Stimulated activated naive CD4-positive, alpha-beta T cell treated with Interleukin-2 at 50 U/mL for 16 hours (primary cell): ENCODE measurements at regions not wholly inside any gene's neighbourhood (a gene's known extent, or its start where the extent isn't known, plus 50 kb on each side); places are given as distances from the start of the nearest gene placed in this dataset.
"Not testable (repeated sequence)": the region's sequence is repeated elsewhere in the genome, so short reads cannot be mapped to it uniquely, and the experiment has no call there.

Experiments
- DNase-seq: peaks from one replicate; lab custom pipeline; 2025; lab: John Stamatoyannopoulos, UW

GRCh38 chr5:2168601-2169429 lies 286.1 kb upstream of the IRX4 start:
- no peak for DNase-seq

GRCh38 chr5:2167671-2168070 lies 284.9 kb upstream of the IRX4 start:
- DNase-seq = no peak

GRCh38 chr5:2166979-2167377 lies 284.3 kb upstream of the IRX4 start:
- no peak for DNase-seq

GRCh38 chr5:2166306-2166978 lies 283.7 kb upstream of the IRX4 start:
- DNase-seq = no peak

- DNase-seq = no peak
Measured at GRCh38 chr5:2165615-2166305, 283.0 kb upstream of the IRX4 start.

- no peak for DNase-seq
Measured at GRCh38 chr5:2165203-2165602, 282.5 kb upstream of the IRX4 start.

GRCh38 chr5:2164586-2164985 lies 281.9 kb upstream of the IRX4 start:
- DNase-seq = no peak

GRCh38 chr5:2163940-2164490 lies 281.3 kb upstream of the IRX4 start:
- DNase-seq = no peak

- DNase-seq = no peak
Measured at GRCh38 chr5:2163060-2163856, 280.5 kb upstream of the IRX4 start.

- DNase-seq = no peak
Measured at GRCh38 chr5:2160811-2161210, 278.1 kb upstream of the IRX4 start.

- DNase-seq = no peak
Measured at GRCh38 chr5:2158767-2159166, 276.0 kb upstream of the IRX4 start.

- no peak for DNase-seq
Measured at GRCh38 chr5:2158109-2158508, 275.4 kb upstream of the IRX4 start.

GRCh38 chr5:2157372-2157771 lies 274.6 kb upstream of the IRX4 start:
- no peak for DNase-seq

GRCh38 chr5:2156358-2157059 lies 273.8 kb upstream of the IRX4 start:
- DNase-seq = no peak

GRCh38 chr5:2155556-2155955 lies 272.8 kb upstream of the IRX4 start:
- no peak for DNase-seq

GRCh38 chr5:2153802-2154201 lies 271.1 kb upstream of the IRX4 start:
- no peak for DNase-seq

- no peak for DNase-seq
Measured at GRCh38 chr5:2153350-2153749, 270.6 kb upstream of the IRX4 start.

- not testable (repeated sequence) for DNase-seq
Measured at GRCh38 chr5:2151301-2151888, 268.7 kb upstream of the IRX4 start.

- no peak for DNase-seq
Measured at GRCh38 chr5:2149195-2149539, 266.4 kb upstream of the IRX4 start.

GRCh38 chr5:2148312-2149194 lies 265.8 kb upstream of the IRX4 start:
- no peak for DNase-seq
